NCI-H1417 treated with DMSO at 0.1 percent for 48 hours (cell line): ENCODE measurements at regions not wholly inside any gene's neighbourhood (a gene's known extent, or its start where the extent isn't known, plus 50 kb on each side); places are given as distances from the start of the nearest gene placed in this dataset.
"Not testable (repeated sequence)": the region's sequence is repeated elsewhere in the genome, so short reads cannot be mapped to it uniquely, and the experiment has no call there.

Experiments used
- DNase-seq: peaks from one replicate; lab custom pipeline; 2025; lab: John Stamatoyannopoulos, UW

GRCh38 chr13:73160371-73161031, 101.7 kb downstream of the KLF5 start:
- not testable (repeated sequence) for DNase-seq

GRCh38 chr13:73158851-73159250, 100.0 kb downstream of the KLF5 start:
- DNase-seq, result no peak

GRCh38 chr13:73157031-73157430, 98.2 kb downstream of the KLF5 start:
- DNase-seq, result no peak

GRCh38 chr13:73146707-73147106, 87.9 kb downstream of the KLF5 start:
- no peak for DNase-seq

GRCh38 chr13:73142071-73142470, 83.3 kb downstream of the KLF5 start:
- no peak for DNase-seq

GRCh38 chr13:73141292-73141771, 82.5 kb downstream of the KLF5 start:
- no peak for DNase-seq

GRCh38 chr13:73140801-73141200, 82.0 kb downstream of the KLF5 start:
- DNase-seq, result no peak

- DNase-seq, result no peak
Observed at GRCh38 chr13:73138638-73139491, 80.1 kb downstream of the KLF5 start.

- no peak for DNase-seq
Observed at GRCh38 chr13:73138276-73138637, 79.5 kb downstream of the KLF5 start.

GRCh38 chr13:73136776-73137175, 78.0 kb downstream of the KLF5 start:
- DNase-seq, result no peak

- no peak for DNase-seq
Observed at GRCh38 chr13:73133531-73133930, 74.7 kb downstream of the KLF5 start.

GRCh38 chr13:73131247-73131646, 72.4 kb downstream of the KLF5 start:
- DNase-seq, result no peak

- no peak for DNase-seq
Observed at GRCh38 chr13:73129023-73129422, 70.2 kb downstream of the KLF5 start.
